GM18873 (cell line): ENCODE measurements at regions not wholly inside any gene's neighbourhood (a gene's known extent, or its start where the extent isn't known, plus 50 kb on each side); places are given as distances from the start of the nearest gene placed in this dataset.
"Not testable (repeated sequence)": the region's sequence is repeated elsewhere in the genome, so short reads cannot be mapped to it uniquely, and the experiment has no call there.

ENCODE experiments used
- ATAC-seq: cut with Tn5 transposase; IDR thresholded peaks from one replicate; pipeline ENCODE4 v1.9.1; 2021; ENCODE audit warnings: mild to moderate bottlenecking, moderate library complexity, moderate number of reproducible peaks; ENCODE audit not compliant: unreplicated experiment, low FRiP score

- no peak for ATAC-seq
Observed at GRCh38 chr10:2414039-2414438, 653.3 kb upstream of the PFKP start.

- no peak for ATAC-seq
Observed at GRCh38 chr10:2410049-2410448, 657.3 kb upstream of the PFKP start.

GRCh38 chr10:2401459-2401858, 664.1 kb upstream of the ADARB2 start:
- no peak for ATAC-seq

- ATAC-seq, result no peak
Observed at GRCh38 chr10:2399482-2399881, 662.2 kb upstream of the ADARB2 start.

- ATAC-seq, result no peak
Observed at GRCh38 chr10:2392145-2392812, 655.0 kb upstream of the ADARB2 start.

GRCh38 chr10:2387672-2388071, 650.3 kb upstream of the ADARB2 start:
- no peak for ATAC-seq

- no peak for ATAC-seq
Observed at GRCh38 chr10:2387261-2387660, 649.9 kb upstream of the ADARB2 start.

GRCh38 chr10:2380218-2380617, 642.9 kb upstream of the ADARB2 start:
- no peak for ATAC-seq

GRCh38 chr10:2367083-2367482, 629.8 kb upstream of the ADARB2 start:
- ATAC-seq, result no peak

GRCh38 chr10:2366264-2366931, 629.1 kb upstream of the ADARB2 start:
- ATAC-seq, result no peak

- ATAC-seq, result no peak
Observed at GRCh38 chr10:2362331-2362730, 625.0 kb upstream of the ADARB2 start.

- ATAC-seq, result no peak
Observed at GRCh38 chr10:2358586-2358985, 621.3 kb upstream of the ADARB2 start.

GRCh38 chr10:2356670-2357069, 619.3 kb upstream of the ADARB2 start:
- no peak for ATAC-seq

- no peak for ATAC-seq
Observed at GRCh38 chr10:2351566-2351965, 614.2 kb upstream of the ADARB2 start.

- ATAC-seq, result no peak
Observed at GRCh38 chr10:2342206-2342605, 604.9 kb upstream of the ADARB2 start.

- ATAC-seq, result no peak
Observed at GRCh38 chr10:2340831-2341647, 603.7 kb upstream of the ADARB2 start.

- ATAC-seq, result no peak
Observed at GRCh38 chr10:2335626-2336025, 598.3 kb upstream of the ADARB2 start.

- ATAC-seq, result no peak
Observed at GRCh38 chr10:2334575-2334974, 597.2 kb upstream of the ADARB2 start.

GRCh38 chr10:2329082-2329481, 591.8 kb upstream of the ADARB2 start:
- no peak for ATAC-seq

- ATAC-seq, result no peak
Observed at GRCh38 chr10:2326411-2326810, 589.1 kb upstream of the ADARB2 start.

- not testable (repeated sequence) for ATAC-seq
Observed at GRCh38 chr10:2315045-2315485, 577.7 kb upstream of the ADARB2 start.
